PC-9 (cell line): ENCODE measurements at regions not wholly inside any gene's neighbourhood (a gene's known extent, or its start where the extent isn't known, plus 50 kb on each side); places are given as distances from the start of the nearest gene placed in this dataset.

Experiments
- EZH2 ChIP-seq: fragments of 200-600 bp; sonication (generic); IDR thresholded peaks from 2 replicates; pipeline ENCODE4 v1.8.0; 2017; ENCODE audit warnings: antibody characterized with exemption, low read depth
- TF ChIP-seq, protein P1 (sequence below): fragments of 200-600 bp; sonication (generic); conservative IDR thresholded peaks from 2 replicates; pipeline ENCODE4 v1.6.1; 2017; ENCODE audit warnings: mixed run types, antibody characterized with exemption, mild to moderate bottlenecking, moderate library complexity

DNA sequence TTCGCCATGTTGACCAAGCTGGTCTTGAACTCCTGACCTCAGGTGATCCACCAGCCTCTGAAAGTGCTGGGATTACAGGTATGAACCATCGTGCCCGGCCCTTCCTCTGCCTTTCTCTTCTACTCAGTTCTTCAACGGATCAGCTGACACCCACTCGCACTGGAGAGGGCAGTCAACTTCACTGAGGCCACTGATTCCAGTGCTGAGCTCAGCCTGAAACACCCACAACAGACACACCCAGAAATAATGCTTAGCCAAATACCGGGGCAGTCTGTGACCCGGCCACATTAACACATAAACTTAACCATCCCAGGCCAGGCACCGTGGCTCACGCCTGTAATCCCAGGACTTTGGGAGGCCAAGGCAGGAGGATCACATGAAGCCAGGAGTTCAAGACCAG, 119.3 kb upstream of the CHST15 start:
- TF ChIP-seq, protein P1, sequence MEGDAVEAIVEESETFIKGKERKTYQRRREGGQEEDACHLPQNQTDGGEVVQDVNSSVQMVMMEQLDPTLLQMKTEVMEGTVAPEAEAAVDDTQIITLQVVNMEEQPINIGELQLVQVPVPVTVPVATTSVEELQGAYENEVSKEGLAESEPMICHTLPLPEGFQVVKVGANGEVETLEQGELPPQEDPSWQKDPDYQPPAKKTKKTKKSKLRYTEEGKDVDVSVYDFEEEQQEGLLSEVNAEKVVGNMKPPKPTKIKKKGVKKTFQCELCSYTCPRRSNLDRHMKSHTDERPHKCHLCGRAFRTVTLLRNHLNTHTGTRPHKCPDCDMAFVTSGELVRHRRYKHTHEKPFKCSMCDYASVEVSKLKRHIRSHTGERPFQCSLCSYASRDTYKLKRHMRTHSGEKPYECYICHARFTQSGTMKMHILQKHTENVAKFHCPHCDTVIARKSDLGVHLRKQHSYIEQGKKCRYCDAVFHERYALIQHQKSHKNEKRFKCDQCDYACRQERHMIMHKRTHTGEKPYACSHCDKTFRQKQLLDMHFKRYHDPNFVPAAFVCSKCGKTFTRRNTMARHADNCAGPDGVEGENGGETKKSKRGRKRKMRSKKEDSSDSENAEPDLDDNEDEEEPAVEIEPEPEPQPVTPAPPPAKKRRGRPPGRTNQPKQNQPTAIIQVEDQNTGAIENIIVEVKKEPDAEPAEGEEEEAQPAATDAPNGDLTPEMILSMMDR: no peak
- no peak for TF ChIP-seq EZH2
